IMR-90 (cell line): ENCODE measurements at regions not wholly inside any gene's neighbourhood (a gene's known extent, or its start where the extent isn't known, plus 50 kb on each side); places are given as distances from the start of the nearest gene placed in this dataset.

ENCODE experiments used
- ATAC-seq: fragments of 200-7000 bp; cut with Tn5 transposase; 2 replicates; pipeline ENCODE4 v1.9.1; 2020; ENCODE audit warnings: low read depth, mild to moderate bottlenecking, moderate library complexity
- BruUV-seq: library from RNA; stranded (reverse); fragments of 400-500 nt; replicated peaks from 2 replicates; lab custom pipeline; 2021; lab: Mats Ljungman, UMichigan
- CTCF ChIA-PET: fragments of 300-600 bp; formaldehyde crosslinking; extraction: SDS; loops from one replicate; lab custom pipeline; 2021; ENCODE audit warnings: antibody characterized with exemption; lab: Yijun Ruan, JAX
- POLR2A ChIA-PET: fragments of 300-600 bp; sonication (Branson Sonifier 250); formaldehyde crosslinking; loops from one replicate; lab custom pipeline; 2022; ENCODE audit warnings: antibody characterized with exemption; ENCODE audit not compliant: unreplicated experiment; lab: Charles Lee
- DNase-seq: peaks from one replicate; pipeline ENCODE4 v3.0.0; 2013
- H2AFZ ChIP-seq: replicated peaks from 2 replicates; pipeline ENCODE3; 2013; ENCODE audit warnings: low read length, mild to moderate bottlenecking; ENCODE audit not compliant: poor library complexity
- H2AK5ac ChIP-seq: 2 replicates; pipeline ENCODE4 v1.6.1; 2013; ENCODE audit warnings: low read depth, low read length, inconsistent platforms
- H2AK9ac ChIP-seq: replicated peaks from 2 replicates; pipeline ENCODE3; 2013; ENCODE audit warnings: mild to moderate bottlenecking, low read depth, low read length, moderate library complexity; ENCODE audit not compliant: poor library complexity
- H2BK120ac ChIP-seq: 2 replicates; pipeline ENCODE4 v1.6.1; 2013; ENCODE audit warnings: low read depth, low read length, inconsistent platforms
- H2BK15ac ChIP-seq: 3 replicates; pipeline ENCODE4 v1.6.1; 2013; ENCODE audit warnings: low read depth, low read length, inconsistent platforms
- H2BK20ac ChIP-seq: 2 replicates; pipeline ENCODE4 v1.6.1; 2013; ENCODE audit warnings: low read depth, mild to moderate bottlenecking, inconsistent platforms, low read length, moderate library complexity
- H2BK5ac ChIP-seq: 2 replicates; pipeline ENCODE4 v1.6.1; 2013; ENCODE audit warnings: mild to moderate bottlenecking, low read depth, low read length, inconsistent platforms; ENCODE audit not compliant: poor library complexity, severe bottlenecking
- H3K14ac ChIP-seq: replicated peaks from 2 replicates; pipeline ENCODE4 v1.6.1; 2013; ENCODE audit warnings: low read depth, low read length, inconsistent platforms
- H3K18ac ChIP-seq: 2 replicates; pipeline ENCODE4 v1.6.1; 2013; ENCODE audit warnings: low read depth, low read length, control low read depth
- H3K23ac ChIP-seq: 2 replicates; pipeline ENCODE4 v1.6.1; 2013; ENCODE audit warnings: low read depth, low read length, inconsistent platforms
- H3K27ac ChIP-seq: 2 replicates; pipeline ENCODE4 v1.5.1; 2013; ENCODE audit warnings: mild to moderate bottlenecking, control low read depth, low read length; ENCODE audit not compliant: insufficient read depth
- H3K27me3 ChIP-seq: 2 replicates; pipeline ENCODE4 v1.6.1; 2013; ENCODE audit warnings: low read length; ENCODE audit not compliant: control insufficient read depth, insufficient read depth
- H3K36me3 ChIP-seq: 2 replicates; pipeline ENCODE4 v1.6.1; 2013; ENCODE audit warnings: low read length, mixed read lengths; ENCODE audit not compliant: control insufficient read depth, insufficient read depth
- H3K4ac ChIP-seq: 2 replicates; pipeline ENCODE4 v1.6.1; 2013; ENCODE audit warnings: low read depth, low read length, inconsistent platforms
- H3K4me1 ChIP-seq: 2 replicates; pipeline ENCODE4 v1.6.1; 2013; ENCODE audit warnings: low read length, mixed read lengths; ENCODE audit not compliant: control insufficient read depth, insufficient read depth
- H3K4me2 ChIP-seq: 2 replicates; pipeline ENCODE4 v1.6.1; 2013; ENCODE audit warnings: low read depth, mild to moderate bottlenecking, control low read depth, low read length, moderate library complexity
- H3K4me3 ChIP-seq: 2 replicates; pipeline ENCODE4 v1.5.1; 2013; ENCODE audit warnings: low read depth, mild to moderate bottlenecking, control low read depth, low read length, moderate library complexity; ENCODE audit not compliant: insufficient read depth
- H3K56ac ChIP-seq: 2 replicates; pipeline ENCODE4 v1.6.1; 2013; ENCODE audit warnings: low read length, inconsistent platforms; ENCODE audit not compliant: insufficient read depth; ENCODE audit errors: extremely low read depth
- H3K79me1 ChIP-seq, 2 experiments: 2 replicates each; pipeline ENCODE4 v1.6.1; 2013; ENCODE audit warnings: low read length in 2 of 2, inconsistent platforms in 1 of 2, low read depth in 1 of 2
- H3K9ac ChIP-seq: 2 replicates; pipeline ENCODE4 v1.6.1; 2013; ENCODE audit warnings: low read depth, low read length, control low read depth
- H3K9me1 ChIP-seq: 2 replicates; pipeline ENCODE4 v1.6.1; 2013; ENCODE audit warnings: low read length, inconsistent platforms; ENCODE audit not compliant: insufficient read depth
- H3K9me3 ChIP-seq: 2 replicates; pipeline ENCODE4 v1.6.1; 2013; ENCODE audit warnings: low read length; ENCODE audit not compliant: control insufficient read depth, insufficient read depth
- H4K20me1 ChIP-seq: 2 replicates; pipeline ENCODE4 v1.6.1; 2013; ENCODE audit warnings: low read length, inconsistent platforms; ENCODE audit not compliant: insufficient read depth
- H4K5ac ChIP-seq: 2 replicates; pipeline ENCODE4 v1.6.1; 2013; ENCODE audit warnings: mild to moderate bottlenecking, low read depth, low read length, control low read depth
- H4K8ac ChIP-seq, 2 experiments: 2 replicates each; pipeline ENCODE4 v1.6.1; 2013; ENCODE audit warnings: low read depth in 2 of 2, low read length in 2 of 2, control low read depth in 1 of 2, inconsistent platforms in 1 of 2
- H4K91ac ChIP-seq: 2 replicates; pipeline ENCODE4 v1.6.1; 2013; ENCODE audit warnings: low read depth, low read length, inconsistent platforms; ENCODE audit not compliant: insufficient read depth
- BHLHE40 ChIP-seq: fragments of 150-350 bp; IDR thresholded peaks from 2 replicates; pipeline ENCODE4 v1.6.1; 2016; ENCODE audit warnings: mild to moderate bottlenecking, low read depth, low read length
- CEBPB ChIP-seq: IDR thresholded peaks from 2 replicates; pipeline ENCODE4 v1.6.1; 2012; ENCODE audit warnings: low read depth, low read length, improper control_type of control experiment
- CHD1 ChIP-seq: IDR thresholded peaks from 2 replicates; pipeline ENCODE4 v1.6.1; 2012; ENCODE audit warnings: low read depth, low read length, improper control_type of control experiment
- FOS ChIP-seq: fragments of 150-350 bp; IDR thresholded peaks from 2 replicates; pipeline ENCODE4 v1.6.1; 2016; ENCODE audit warnings: low read depth, low read length
- MAZ ChIP-seq: IDR thresholded peaks from 2 replicates; pipeline ENCODE4 v1.6.1; 2012; ENCODE audit warnings: low read depth, mild to moderate bottlenecking, low read length, improper control_type of control experiment, moderate library complexity, borderline replicate concordance
- NFE2L2 ChIP-seq: fragments of 150-350 bp; IDR thresholded peaks from 2 replicates; pipeline ENCODE4 v1.6.1; 2016; ENCODE audit warnings: low read depth, mild to moderate bottlenecking, low read length
- POLR2A ChIP-seq: IDR thresholded peaks from 2 replicates; pipeline ENCODE4 v1.6.1; 2012; ENCODE audit warnings: mild to moderate bottlenecking, low read depth, low read length
- RAD21 ChIP-seq: IDR thresholded peaks from 2 replicates; pipeline ENCODE4 v1.6.1; 2012; ENCODE audit warnings: low read length, improper control_type of control experiment
- RCOR1 ChIP-seq: IDR thresholded peaks from 2 replicates; pipeline ENCODE4 v1.6.1; 2012; ENCODE audit warnings: mild to moderate bottlenecking, low read length, improper control_type of control experiment; ENCODE audit not compliant: insufficient replicate concordance
- RFX5 ChIP-seq: IDR thresholded peaks from 2 replicates; pipeline ENCODE4 v1.8.0; 2012; ENCODE audit warnings: low read depth, mild to moderate bottlenecking, low read length, moderate library complexity
- SMC3 ChIP-seq: fragments of 150-350 bp; IDR thresholded peaks from 2 replicates; pipeline ENCODE4 v1.6.1; 2016; ENCODE audit warnings: low read depth, mild to moderate bottlenecking, antibody characterized with exemption, low read length, moderate library complexity
- WGBS, 2 experiments: methylation state at CpG; one replicate each; pipeline versions ENCODE4 v1.1.5 to v1.1.7; 2013; ENCODE audit warnings: missing lambda C conversion rate in 2 of 2; ENCODE audit not compliant: insufficient read length in 1 of 2; ENCODE audit errors: extremely low coverage in 2 of 2; 5-methylcytosine and 5-hydroxymethylcytosine counted together
- dilution Hi-C: fragments of 300-500 bp; cut with HindIII; formaldehyde crosslinking; loops from one replicate; pipeline ENCODE4 v1.14.3; 2018; ENCODE audit warnings: low sequenced_read_pairs; ENCODE audit not compliant: unreplicated experiment
- in situ Hi-C: fragments of 300-500 bp; cut with MboI; formaldehyde crosslinking; loops from 3 replicates; pipeline ENCODE4 v1.14.3; 2019; ENCODE audit warnings: low sequenced_read_pairs, inconsistent platforms, mixed read lengths
- intact Hi-C: fragments of 100-400 bp; cut with micrococcal nuclease; formaldehyde crosslinking; loops from 2 replicates; pipeline ENCODE4 v1.10.0; 2022
- TF ChIP-seq, protein P1 (sequence below): fragments of 150-350 bp; IDR thresholded peaks from 2 replicates; pipeline ENCODE4 v1.6.1; 2017; ENCODE audit warnings: mild to moderate bottlenecking, antibody characterized with exemption, low read length, low read depth
- TF ChIP-seq, protein P2 (sequence below): fragments of 150-350 bp; IDR thresholded peaks from 2 replicates; pipeline ENCODE4 v1.6.1; 2016; ENCODE audit warnings: low read depth, mild to moderate bottlenecking, low read length, moderate library complexity, borderline replicate concordance
- TF ChIP-seq, protein P3 (sequence below): conservative IDR thresholded peaks from 2 replicates; pipeline ENCODE4 v1.5.1; 2012; ENCODE audit warnings: mild to moderate bottlenecking, low read depth, low read length, improper control_type of control experiment

DNA sequence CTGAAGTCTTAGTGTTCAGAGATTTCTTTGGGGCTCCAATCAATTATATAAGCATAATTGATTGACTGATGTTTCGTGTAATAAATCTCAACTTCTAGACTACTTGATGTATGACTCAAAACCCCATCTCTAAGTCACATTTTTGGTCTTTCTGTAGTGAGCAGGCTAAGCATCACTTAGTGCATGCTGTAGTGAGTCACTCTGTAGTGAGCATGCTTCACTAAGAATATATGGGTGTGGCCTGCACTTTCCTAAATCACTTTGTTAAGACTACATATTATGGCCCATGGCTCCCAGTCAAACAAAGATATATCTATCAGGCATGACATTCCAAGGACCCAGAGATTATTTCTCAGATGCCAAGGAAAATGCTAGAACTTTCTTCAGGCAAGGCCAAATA, 909.4 kb upstream of the LRFN5 start:
- Histone ChIP-seq H4K8ac (no peak overlapping the region), H2BK15ac (no peak overlapping the region), H3K4me3 (no peak overlapping the region), H3K27ac (no peak overlapping the region), H2BK20ac (no peak overlapping the region), H2AK5ac (no peak overlapping the region), H3K4me2 (no peak overlapping the region), H3K9ac (no peak overlapping the region), H2BK120ac (no peak overlapping the region), H3K23ac (no peak overlapping the region), H2BK5ac (no peak overlapping the region), H3K4me1 (no peaks in the 10 kb centered on the region), H3K4ac (no peak overlapping the region), H3K27me3 (no peaks in the 10 kb centered on the region), H3K56ac (no peak overlapping the region), H3K9me1 (no peaks in the 10 kb centered on the region), H3K36me3 (no peaks in the 10 kb centered on the region), H4K5ac (no peak overlapping the region), H3K14ac (no peak overlapping the region), H3K18ac (no peak overlapping the region), H3K9me3 (peaks cover 4% of the 10 kb centered on the region; the same call in 1 of the 2 replicates), H3K79me1 (no peaks in the 10 kb centered on the region), H2AK9ac (no peak overlapping the region), H2AFZ (no peak overlapping the region), H4K20me1 (no peaks in the 10 kb centered on the region), H4K91ac (no peak overlapping the region)
- POLR2A ChIA-PET, result no interaction called here
- TF ChIP-seq POLR2A (no peak), NFE2L2 (no peak), SMC3 (no peak), FOS (no peak), RCOR1 (no peak), RFX5 (no peak), RAD21 (no peak), CHD1 (no peak), CEBPB (no peak), BHLHE40 (no peak), MAZ (no peak)
- TF ChIP-seq, protein P1, sequence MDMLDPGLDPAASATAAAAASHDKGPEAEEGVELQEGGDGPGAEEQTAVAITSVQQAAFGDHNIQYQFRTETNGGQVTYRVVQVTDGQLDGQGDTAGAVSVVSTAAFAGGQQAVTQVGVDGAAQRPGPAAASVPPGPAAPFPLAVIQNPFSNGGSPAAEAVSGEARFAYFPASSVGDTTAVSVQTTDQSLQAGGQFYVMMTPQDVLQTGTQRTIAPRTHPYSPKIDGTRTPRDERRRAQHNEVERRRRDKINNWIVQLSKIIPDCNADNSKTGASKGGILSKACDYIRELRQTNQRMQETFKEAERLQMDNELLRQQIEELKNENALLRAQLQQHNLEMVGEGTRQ, result no peak
- TF ChIP-seq, protein P2, sequence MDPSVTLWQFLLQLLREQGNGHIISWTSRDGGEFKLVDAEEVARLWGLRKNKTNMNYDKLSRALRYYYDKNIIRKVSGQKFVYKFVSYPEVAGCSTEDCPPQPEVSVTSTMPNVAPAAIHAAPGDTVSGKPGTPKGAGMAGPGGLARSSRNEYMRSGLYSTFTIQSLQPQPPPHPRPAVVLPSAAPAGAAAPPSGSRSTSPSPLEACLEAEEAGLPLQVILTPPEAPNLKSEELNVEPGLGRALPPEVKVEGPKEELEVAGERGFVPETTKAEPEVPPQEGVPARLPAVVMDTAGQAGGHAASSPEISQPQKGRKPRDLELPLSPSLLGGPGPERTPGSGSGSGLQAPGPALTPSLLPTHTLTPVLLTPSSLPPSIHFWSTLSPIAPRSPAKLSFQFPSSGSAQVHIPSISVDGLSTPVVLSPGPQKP, result no peak
- TF ChIP-seq, protein P3, sequence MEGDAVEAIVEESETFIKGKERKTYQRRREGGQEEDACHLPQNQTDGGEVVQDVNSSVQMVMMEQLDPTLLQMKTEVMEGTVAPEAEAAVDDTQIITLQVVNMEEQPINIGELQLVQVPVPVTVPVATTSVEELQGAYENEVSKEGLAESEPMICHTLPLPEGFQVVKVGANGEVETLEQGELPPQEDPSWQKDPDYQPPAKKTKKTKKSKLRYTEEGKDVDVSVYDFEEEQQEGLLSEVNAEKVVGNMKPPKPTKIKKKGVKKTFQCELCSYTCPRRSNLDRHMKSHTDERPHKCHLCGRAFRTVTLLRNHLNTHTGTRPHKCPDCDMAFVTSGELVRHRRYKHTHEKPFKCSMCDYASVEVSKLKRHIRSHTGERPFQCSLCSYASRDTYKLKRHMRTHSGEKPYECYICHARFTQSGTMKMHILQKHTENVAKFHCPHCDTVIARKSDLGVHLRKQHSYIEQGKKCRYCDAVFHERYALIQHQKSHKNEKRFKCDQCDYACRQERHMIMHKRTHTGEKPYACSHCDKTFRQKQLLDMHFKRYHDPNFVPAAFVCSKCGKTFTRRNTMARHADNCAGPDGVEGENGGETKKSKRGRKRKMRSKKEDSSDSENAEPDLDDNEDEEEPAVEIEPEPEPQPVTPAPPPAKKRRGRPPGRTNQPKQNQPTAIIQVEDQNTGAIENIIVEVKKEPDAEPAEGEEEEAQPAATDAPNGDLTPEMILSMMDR, result no peak
- CTCF ChIA-PET, result no interaction called here
- ATAC-seq (no peak), DNase-seq (no peak)
- intact Hi-C loops, result no loop called here
- no CpG with 5 or more reads among the region's 1 CpG for WGBS, 2 experiments
- BruUV-seq, result no TSS peak
- in situ Hi-C loops, result no loop called here
- dilution Hi-C loops, result no loop called here
